ENCODE measurements at regions not wholly inside any gene's neighbourhood (a gene's known extent, or its start where the extent isn't known, plus 50 kb on each side); places are given as distances from the start of the nearest gene placed in this dataset.

DNA sequence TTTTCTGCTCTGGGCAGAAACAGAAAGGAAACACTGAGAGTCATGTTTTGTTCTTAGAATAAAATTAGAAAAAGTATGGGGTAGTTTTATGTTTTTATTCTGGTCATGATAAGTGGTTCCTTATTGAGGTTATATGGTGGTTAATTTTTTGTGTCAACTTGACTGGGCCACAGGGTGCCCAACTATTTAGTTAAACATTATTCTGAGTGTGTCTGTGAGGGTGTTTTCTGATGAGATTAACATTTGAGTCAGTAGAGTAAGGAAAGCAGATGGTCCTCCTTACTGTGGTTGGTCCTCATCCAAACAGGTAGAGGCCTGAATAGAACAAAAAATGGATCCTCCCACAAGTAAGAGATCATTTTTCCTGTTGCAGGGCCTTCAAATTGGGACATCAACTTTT is 98.9 kb downstream of the C3orf38 start:
- no peaks in the 10 kb centered on the region for H3K27me3 Mint-ChIP-seq (ENCODE audit: low read depth)
- no peak overlapping the region for H3K27ac Mint-ChIP-seq
- H3K36me3 Mint-ChIP-seq (ENCODE audit: low read depth): no peaks in the 10 kb centered on the region
- intact Hi-C loops (cut with micrococcal nuclease): no loop called here
- no peak overlapping the region for H3K4me3 Mint-ChIP-seq (ENCODE audit: low read depth)
- H3K4me1 Mint-ChIP-seq (ENCODE audit: low read depth): no peaks in the 10 kb centered on the region
- H3K9me3 Mint-ChIP-seq: peaks cover 8% of the 10 kb centered on the region
- DNase-seq (ENCODE audit: low spot score): no peak

DNA sequence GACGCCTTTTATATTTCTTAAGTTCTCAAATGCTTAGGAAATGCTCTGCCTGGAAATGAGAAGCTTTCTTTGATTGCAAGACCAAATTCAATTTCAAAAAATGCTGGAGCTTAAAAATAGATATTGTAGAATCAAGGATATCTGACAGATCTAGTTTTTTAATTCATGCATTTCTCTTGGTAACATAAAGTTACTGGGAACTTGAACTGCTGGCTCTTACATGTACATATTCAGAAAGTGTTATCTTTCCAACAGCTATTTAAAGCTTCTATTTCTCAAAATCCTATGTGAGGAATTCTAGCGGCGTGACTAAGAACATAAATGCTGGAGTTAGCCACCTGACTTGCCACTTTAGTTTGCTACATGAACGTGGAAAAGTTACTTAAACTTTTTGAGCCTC is 109.3 kb downstream of the C3orf38 start:
- Mint-ChIP-seq H3K4me1 (ENCODE audit: low read depth) (no peaks in the 10 kb centered on the region), H3K9me3 (no peaks in the 10 kb centered on the region), H3K27ac (no peak overlapping the region), H3K4me3 (ENCODE audit: low read depth) (no peak overlapping the region), H3K27me3 (ENCODE audit: low read depth) (no peaks in the 10 kb centered on the region), H3K36me3 (ENCODE audit: low read depth) (no peaks in the 10 kb centered on the region)
- intact Hi-C loops (cut with micrococcal nuclease): no loop called here
- DNase-seq (ENCODE audit: low spot score): no peak

DNA sequence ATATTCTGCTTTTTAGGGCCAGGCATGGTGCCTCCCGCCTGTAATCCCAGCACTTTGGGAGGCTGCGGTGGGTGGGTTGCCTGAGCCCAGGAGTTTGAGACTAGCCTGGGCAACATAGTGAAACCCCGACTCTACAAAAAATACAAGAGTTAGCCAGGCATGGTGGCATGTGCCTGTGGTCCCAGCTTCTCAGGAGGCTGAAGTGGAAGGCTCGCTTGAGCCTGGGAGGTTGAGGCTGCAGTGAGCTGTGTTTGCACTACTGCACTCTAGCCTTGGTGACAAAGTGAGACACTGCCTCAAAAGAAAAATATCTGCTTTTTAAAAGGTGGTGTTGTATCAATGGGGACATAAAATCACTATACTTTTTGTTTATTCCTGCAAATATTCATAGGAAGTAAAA is 112.8 kb downstream of the C3orf38 start:
- intact Hi-C loops (cut with micrococcal nuclease): no loop called here

DNA sequence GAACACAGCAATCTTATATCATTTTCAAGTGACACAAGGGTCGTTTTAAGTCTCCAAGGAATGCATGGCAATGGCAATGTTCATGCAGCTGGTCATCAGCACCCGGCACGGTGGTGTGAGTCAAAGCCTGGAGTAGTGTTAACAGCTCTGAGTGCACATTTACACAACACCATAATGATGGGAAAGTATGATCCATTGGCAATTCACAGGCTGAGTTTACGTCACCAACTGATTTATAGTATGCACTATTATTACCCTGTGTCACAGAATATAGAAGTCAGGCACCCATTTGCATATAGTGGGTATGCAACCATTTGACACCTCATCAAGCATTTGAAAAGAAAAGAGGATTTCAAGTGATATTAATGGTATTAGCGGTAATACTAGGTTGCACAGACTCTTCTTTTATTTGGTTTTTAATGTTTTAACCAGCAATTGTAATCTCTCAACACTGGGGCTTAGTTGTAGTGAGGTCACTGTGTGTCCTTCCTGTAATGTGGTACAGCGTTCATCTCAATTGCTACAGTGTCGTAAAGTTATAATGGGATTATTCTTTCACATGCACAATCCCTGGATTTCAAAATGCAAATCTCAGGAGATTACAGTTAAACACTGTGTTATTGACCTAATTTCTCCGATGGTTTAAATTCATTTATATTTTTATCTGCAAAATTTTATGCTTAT is 113.8 kb downstream of the C3orf38 start:
- Mint-ChIP-seq H3K4me1 (ENCODE audit: low read depth) (no peaks in the 10 kb centered on the region), H3K4me3 (ENCODE audit: low read depth) (no peak overlapping the region), H3K9me3 (no peaks in the 10 kb centered on the region), H3K27me3 (ENCODE audit: low read depth) (no peaks in the 10 kb centered on the region), H3K27ac (no peak overlapping the region), H3K36me3 (ENCODE audit: low read depth) (no peaks in the 10 kb centered on the region)
- intact Hi-C loops (cut with micrococcal nuclease): no loop called here
- no peak for DNase-seq (ENCODE audit: low spot score)

More for the DNA sequence above, 112.8 kb downstream of the C3orf38 start:
- Mint-ChIP-seq H3K9me3 (no peaks in the 10 kb centered on the region), H3K27ac (no peak overlapping the region), H3K4me3 (ENCODE audit: low read depth) (no peak overlapping the region), H3K4me1 (ENCODE audit: low read depth) (no peaks in the 10 kb centered on the region), H3K27me3 (ENCODE audit: low read depth) (no peaks in the 10 kb centered on the region), H3K36me3 (ENCODE audit: low read depth) (no peaks in the 10 kb centered on the region)
- no peak for DNase-seq (ENCODE audit: low spot score)

DNA sequence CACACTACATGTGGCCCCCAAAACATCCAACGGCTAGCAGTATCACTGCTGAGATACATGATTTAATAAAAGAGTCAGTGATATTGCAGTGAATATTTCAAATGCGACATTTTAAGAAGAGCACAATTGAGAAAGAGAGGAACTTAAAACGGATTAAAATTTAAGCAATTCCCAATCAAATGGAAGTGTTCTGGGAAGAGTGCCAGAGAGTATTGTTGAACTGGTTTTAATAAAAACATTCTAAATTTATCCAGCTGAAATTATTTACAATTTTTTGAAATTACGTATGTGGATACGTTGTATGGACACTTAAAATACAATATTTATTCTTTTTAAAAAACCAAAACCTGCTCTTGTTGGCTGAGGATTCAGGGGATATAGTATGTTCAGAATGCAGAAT is 117.7 kb downstream of the C3orf38 start:
- H3K27me3 Mint-ChIP-seq (ENCODE audit: low read depth): no peaks in the 10 kb centered on the region
- H3K36me3 Mint-ChIP-seq (ENCODE audit: low read depth): no peaks in the 10 kb centered on the region
- no peak for DNase-seq (ENCODE audit: low spot score)
- H3K4me1 Mint-ChIP-seq (ENCODE audit: low read depth): no peaks in the 10 kb centered on the region
- intact Hi-C loops (cut with micrococcal nuclease): no loop called here
- no peak overlapping the region for H3K27ac Mint-ChIP-seq
- H3K4me3 Mint-ChIP-seq (ENCODE audit: low read depth): no peak overlapping the region
- no peaks in the 10 kb centered on the region for H3K9me3 Mint-ChIP-seq

DNA sequence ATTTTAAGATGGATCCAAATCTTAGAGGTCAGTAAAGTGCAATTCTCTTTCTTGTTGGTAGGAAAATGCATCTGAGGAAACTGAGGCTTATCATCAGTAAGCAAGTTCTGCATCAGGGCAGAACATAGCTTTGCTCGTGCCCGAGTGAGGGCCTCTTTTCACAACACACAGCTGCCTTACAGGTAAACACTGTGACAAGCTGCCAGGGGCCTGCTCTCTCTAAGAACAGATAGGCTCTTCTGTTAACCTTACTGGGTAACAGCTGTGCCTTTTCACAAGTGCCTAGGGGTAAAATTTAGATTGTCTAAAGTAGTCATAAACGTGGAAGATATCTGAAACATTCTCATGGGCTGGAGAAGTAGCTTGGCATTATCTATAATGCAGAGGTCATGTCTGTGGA is 118.1 kb downstream of the C3orf38 start:
- Mint-ChIP-seq H3K4me3 (ENCODE audit: low read depth) (no peak overlapping the region), H3K27me3 (ENCODE audit: low read depth) (no peaks in the 10 kb centered on the region), H3K27ac (no peak overlapping the region), H3K9me3 (no peaks in the 10 kb centered on the region), H3K36me3 (ENCODE audit: low read depth) (no peaks in the 10 kb centered on the region), H3K4me1 (ENCODE audit: low read depth) (no peaks in the 10 kb centered on the region)
- intact Hi-C loops (cut with micrococcal nuclease): no loop called here
- DNase-seq (ENCODE audit: low spot score): no peak

DNA sequence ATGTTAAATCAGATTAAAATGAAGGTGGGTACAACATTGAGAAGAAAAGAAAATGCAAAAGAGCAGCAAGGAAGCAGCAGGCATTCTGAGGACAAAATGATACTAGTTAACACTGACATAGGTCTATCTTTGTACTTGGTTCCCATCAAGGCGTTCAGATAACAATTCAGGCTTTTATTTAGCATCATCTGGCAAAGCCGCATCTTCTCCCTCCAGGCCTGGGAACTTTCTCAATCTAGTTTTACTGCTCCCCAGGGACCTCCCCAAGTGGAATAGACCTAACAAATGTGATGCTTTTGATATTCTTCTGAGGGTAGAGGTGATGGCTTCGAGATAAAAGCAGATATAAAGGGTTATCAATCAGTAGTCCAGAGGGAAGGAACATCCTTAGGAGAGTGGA is 130.6 kb downstream of the C3orf38 start:
- DNase-seq (ENCODE audit: low spot score): no peak
- Mint-ChIP-seq H3K36me3 (ENCODE audit: low read depth) (no peaks in the 10 kb centered on the region), H3K9me3 (no peaks in the 10 kb centered on the region), H3K4me1 (ENCODE audit: low read depth) (no peaks in the 10 kb centered on the region), H3K27me3 (ENCODE audit: low read depth) (no peaks in the 10 kb centered on the region), H3K27ac (no peak overlapping the region), H3K4me3 (ENCODE audit: low read depth) (no peak overlapping the region)
- intact Hi-C loops (cut with micrococcal nuclease): no loop called here

DNA sequence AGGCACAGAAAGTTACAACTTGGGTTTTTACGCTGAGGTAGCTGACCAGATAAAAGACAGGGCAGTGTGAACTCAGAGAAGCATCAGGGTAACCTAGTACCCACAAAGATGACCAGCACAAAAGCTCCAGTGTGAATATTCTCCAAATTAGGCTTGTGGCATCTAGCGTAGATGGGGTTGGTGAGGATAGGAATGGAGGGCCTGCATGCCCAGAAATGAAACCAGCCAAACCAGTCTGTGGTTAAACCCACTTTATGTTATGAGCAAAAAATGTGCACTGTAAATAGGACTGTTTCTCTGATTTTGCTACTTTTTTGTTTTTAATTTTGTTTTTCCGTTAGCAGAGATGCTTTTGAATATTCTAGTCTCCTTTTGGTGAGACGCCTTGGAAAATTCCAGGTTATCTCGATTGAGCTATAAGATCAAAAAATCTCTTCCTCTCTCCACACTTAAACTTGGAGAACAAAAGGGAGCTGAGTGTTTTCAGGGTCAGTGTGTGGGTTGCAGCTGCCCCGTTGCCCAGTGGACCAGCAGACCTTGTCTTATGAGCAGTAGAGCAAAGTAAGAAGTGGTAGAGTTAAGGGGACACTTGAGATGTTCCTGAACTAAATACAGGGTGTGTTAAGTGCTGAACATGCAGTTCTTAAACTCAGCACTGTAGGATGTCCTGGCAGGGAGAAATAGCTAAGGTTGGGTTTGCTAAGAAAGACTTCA is 132.9 kb downstream of the C3orf38 start:
- no peaks in the 10 kb centered on the region for H3K9me3 Mint-ChIP-seq
- H3K27ac Mint-ChIP-seq: no peak overlapping the region
- H3K36me3 Mint-ChIP-seq (ENCODE audit: low read depth): no peaks in the 10 kb centered on the region
- H3K4me3 Mint-ChIP-seq (ENCODE audit: low read depth): no peak overlapping the region
- H3K27me3 Mint-ChIP-seq (ENCODE audit: low read depth): no peaks in the 10 kb centered on the region
- H3K4me1 Mint-ChIP-seq (ENCODE audit: low read depth): no peaks in the 10 kb centered on the region
- intact Hi-C loops (cut with micrococcal nuclease): no loop called here
- no peak for DNase-seq (ENCODE audit: low spot score)

DNA sequence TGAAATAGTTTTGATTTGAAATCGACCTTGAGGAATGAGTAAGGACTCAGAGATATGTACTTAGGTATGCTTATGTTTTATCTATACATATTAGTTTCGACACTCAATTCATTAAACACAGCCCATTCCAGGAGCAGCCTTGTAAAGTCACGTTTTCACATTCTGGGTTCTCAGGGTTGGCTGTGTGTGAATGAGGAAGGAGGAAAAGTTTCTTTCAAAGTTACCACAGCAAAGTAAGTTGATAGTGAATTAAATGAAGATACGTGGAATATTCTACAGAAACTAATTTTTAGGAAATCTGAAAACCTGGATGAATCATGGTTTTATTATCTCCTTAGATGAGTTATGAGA is 133.5 kb downstream of the C3orf38 start:
- H3K4me3 Mint-ChIP-seq (ENCODE audit: low read depth): no peak overlapping the region
- H3K9me3 Mint-ChIP-seq: no peaks in the 10 kb centered on the region
- H3K36me3 Mint-ChIP-seq (ENCODE audit: low read depth): no peaks in the 10 kb centered on the region
- intact Hi-C loops (cut with micrococcal nuclease): no loop called here
- H3K27me3 Mint-ChIP-seq (ENCODE audit: low read depth): no peaks in the 10 kb centered on the region
- no peaks in the 10 kb centered on the region for H3K4me1 Mint-ChIP-seq (ENCODE audit: low read depth)
- no peak overlapping the region for H3K27ac Mint-ChIP-seq
- DNase-seq (ENCODE audit: low spot score): no peak

DNA sequence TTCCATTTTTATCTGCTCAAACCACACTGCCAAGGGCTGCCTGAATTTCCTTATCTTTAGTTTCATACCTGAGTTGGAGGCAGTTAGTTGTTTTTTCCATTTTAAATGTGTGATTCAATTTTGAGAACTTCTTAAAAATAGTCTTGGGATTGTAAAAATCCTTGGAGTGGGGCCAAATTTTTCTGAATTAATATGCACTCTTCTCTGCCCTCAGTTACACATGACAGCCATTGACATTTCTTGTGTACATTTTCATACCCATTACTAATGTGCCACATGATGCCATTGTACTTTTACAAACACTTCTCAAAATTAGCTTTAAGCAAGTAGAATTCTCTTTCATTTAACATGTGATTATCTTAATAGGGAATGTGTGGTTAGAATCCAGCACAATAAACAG is 141.7 kb downstream of the C3orf38 start:
- DNase-seq (ENCODE audit: low spot score): no peak
- peaks cover 4% of the 10 kb centered on the region for H3K9me3 Mint-ChIP-seq
- H3K4me3 Mint-ChIP-seq (ENCODE audit: low read depth): no peak overlapping the region
- H3K27ac Mint-ChIP-seq: no peak overlapping the region
- intact Hi-C loops (cut with micrococcal nuclease): no loop called here
- H3K36me3 Mint-ChIP-seq (ENCODE audit: low read depth): no peaks in the 10 kb centered on the region
- no peaks in the 10 kb centered on the region for H3K27me3 Mint-ChIP-seq (ENCODE audit: low read depth)
- H3K4me1 Mint-ChIP-seq (ENCODE audit: low read depth): no peaks in the 10 kb centered on the region

DNA sequence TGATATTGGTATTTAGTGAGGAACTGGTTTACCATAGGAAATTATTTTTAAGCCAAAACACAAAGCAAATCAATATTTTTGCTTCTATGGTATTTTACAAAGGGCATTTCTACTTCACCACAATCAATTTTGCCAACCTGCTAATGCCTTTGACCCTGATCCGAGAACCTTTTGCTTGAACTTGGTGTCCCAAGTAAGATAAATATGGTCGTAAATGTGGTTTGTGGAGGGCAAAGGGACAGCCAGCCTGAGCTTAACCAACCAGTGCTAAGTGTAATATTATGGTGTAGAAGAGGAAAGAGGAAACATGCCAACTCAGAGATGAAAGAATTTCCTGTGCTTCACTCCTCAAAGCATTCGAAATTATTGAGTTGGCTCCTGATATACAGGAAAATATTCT is 148.4 kb downstream of the C3orf38 start:
- DNase-seq (ENCODE audit: low spot score): no peak
- intact Hi-C loops (cut with micrococcal nuclease): no loop called here
- Mint-ChIP-seq H3K9me3 (peaks cover 4% of the 10 kb centered on the region), H3K36me3 (ENCODE audit: low read depth) (no peaks in the 10 kb centered on the region), H3K4me3 (ENCODE audit: low read depth) (no peak overlapping the region), H3K4me1 (ENCODE audit: low read depth) (no peaks in the 10 kb centered on the region), H3K27me3 (ENCODE audit: low read depth) (no peaks in the 10 kb centered on the region), H3K27ac (no peak overlapping the region)

DNA sequence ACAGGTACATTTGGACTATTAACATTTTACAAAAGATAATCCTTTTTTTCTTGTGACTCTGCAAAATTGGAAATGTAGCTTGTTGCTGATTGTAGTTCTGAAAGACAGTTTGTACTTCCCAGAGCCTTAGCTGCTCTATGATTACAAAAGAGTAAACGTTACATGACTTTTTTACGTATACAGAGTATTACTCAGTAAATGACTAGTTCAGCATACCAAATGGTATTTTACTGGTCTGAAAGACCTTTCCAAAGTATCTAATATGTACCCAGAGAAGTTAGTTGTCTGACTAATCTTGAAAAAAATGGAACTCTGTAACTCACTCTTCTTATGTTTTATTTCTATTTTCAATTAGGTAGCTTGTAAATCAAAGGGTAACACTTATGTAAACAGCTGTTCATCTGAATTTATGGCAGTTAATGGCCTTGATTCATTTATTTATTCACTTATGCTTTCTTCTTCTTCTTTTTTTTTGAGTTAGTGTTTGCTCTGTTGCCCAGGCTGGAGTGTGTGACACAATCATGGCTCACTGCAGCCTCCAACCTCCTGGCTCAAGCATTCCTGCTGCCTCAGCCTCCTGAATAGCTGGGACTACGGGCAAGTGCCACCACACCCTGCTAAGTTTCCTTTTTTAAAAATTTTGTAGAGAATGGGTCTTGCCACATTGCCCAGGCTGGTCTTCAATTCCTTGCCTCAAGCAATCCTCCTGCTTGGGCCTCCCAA is 151.7 kb downstream of the C3orf38 start:
- Mint-ChIP-seq H3K27ac (no peak overlapping the region), H3K27me3 (ENCODE audit: low read depth) (no peaks in the 10 kb centered on the region), H3K36me3 (ENCODE audit: low read depth) (no peaks in the 10 kb centered on the region), H3K4me3 (ENCODE audit: low read depth) (no peak overlapping the region), H3K9me3 (no peaks in the 10 kb centered on the region), H3K4me1 (ENCODE audit: low read depth) (no peaks in the 10 kb centered on the region)
- intact Hi-C loops (cut with micrococcal nuclease): no loop called here
- no peak for DNase-seq (ENCODE audit: low spot score)

DNA sequence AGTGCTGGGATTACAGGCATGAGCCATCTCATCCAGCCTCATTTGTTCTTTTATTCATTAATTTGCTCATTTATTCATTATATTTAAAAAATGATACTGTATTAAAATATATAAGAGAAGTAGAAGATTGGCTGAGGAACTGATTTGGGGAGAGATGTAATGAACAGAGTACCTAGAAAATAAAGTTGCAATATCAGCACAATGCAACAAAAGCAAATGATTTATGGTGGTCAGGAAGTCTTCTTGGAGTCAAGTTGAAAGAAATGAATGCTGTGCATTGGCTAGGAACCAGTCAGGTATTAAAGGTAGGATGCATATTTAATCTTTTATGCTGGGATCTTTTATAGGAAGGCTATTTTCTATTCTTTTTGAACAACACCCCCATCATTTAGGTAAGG is 152.2 kb downstream of the C3orf38 start:
- intact Hi-C loops (cut with micrococcal nuclease): no loop called here
- DNase-seq (ENCODE audit: low spot score): no peak
- H3K4me3 Mint-ChIP-seq (ENCODE audit: low read depth): no peak overlapping the region
- no peaks in the 10 kb centered on the region for H3K4me1 Mint-ChIP-seq (ENCODE audit: low read depth)
- no peak overlapping the region for H3K27ac Mint-ChIP-seq
- H3K27me3 Mint-ChIP-seq (ENCODE audit: low read depth): no peaks in the 10 kb centered on the region
- no peaks in the 10 kb centered on the region for H3K9me3 Mint-ChIP-seq
- no peaks in the 10 kb centered on the region for H3K36me3 Mint-ChIP-seq (ENCODE audit: low read depth)

Measured in activated T-helper 2 cell treated with anti-CD3 and anti-CD28 coated beads, Interferon-gamma antibody, Interleukin-2, Interleukin-4, amounts not matched to agents 10 μg/mL and 5 μg/mL and 100 μg/mL, durations not matched to agents 14 hours and 24 hours and 36 hours (primary cell).